ENCODE measurements at regions not wholly inside any gene's neighbourhood (a gene's known extent, or its start where the extent isn't known, plus 50 kb on each side); places are given as distances from the start of the nearest gene placed in this dataset.

DNA sequence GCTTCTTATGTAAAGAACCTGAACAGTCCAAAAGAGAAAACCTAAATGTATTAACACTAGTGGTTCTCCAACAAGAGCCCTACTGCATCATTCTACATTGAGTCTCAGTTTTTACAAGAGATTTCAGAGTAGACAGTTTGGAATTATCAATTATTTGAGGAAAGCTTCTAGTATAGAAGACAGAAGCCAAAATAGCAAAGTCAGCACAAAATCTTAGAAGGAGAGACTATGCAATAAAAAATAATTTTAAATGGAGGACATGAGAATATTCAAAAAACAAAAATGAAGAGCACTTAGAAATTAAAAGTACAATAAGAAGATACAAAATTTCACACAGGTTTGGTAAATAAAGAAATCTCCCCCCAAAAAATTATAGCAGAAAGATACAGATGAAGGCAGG, 406.3 kb upstream of the USP15 start:
- H3K9ac ChIP-seq (ENCODE audit: low read length), result no peak overlapping the region
- H3K4me3 ChIP-seq (ENCODE audit: low read length), result no peak overlapping the region
- H4K20me1 ChIP-seq (ENCODE audit: insufficient read depth, low read length), result no peaks in the 10 kb centered on the region
- no peak overlapping the region for H2AFZ ChIP-seq (ENCODE audit: low read depth, low read length)
- H3K79me2 ChIP-seq (ENCODE audit: low read length), result no peaks in the 10 kb centered on the region
- no peaks in the 10 kb centered on the region for H3K36me3 ChIP-seq (replicated peaks; ENCODE audit: low read depth, low read length)
- TF ChIP-seq CTCF (IDR thresholded peaks at IDR 0.05; ENCODE audit: low read depth, low read length), result no peak
- TF ChIP-seq EZH2phosphoT487 (IDR thresholded peaks at IDR 0.05; ENCODE audit: low read depth), result no peak
- no peaks in the 10 kb centered on the region for H3K4me1 ChIP-seq (ENCODE audit: low read length)
- H3K4me2 ChIP-seq (ENCODE audit: low read length), result no peak overlapping the region
- no peaks in the 10 kb centered on the region for H3K9me3 ChIP-seq (ENCODE audit: insufficient read depth, low read length)
- no peaks in the 10 kb centered on the region for H3K27me3 ChIP-seq (ENCODE audit: low read depth, low read length)
- no peak overlapping the region for H3K27ac ChIP-seq (ENCODE audit: low read length)

DNA sequence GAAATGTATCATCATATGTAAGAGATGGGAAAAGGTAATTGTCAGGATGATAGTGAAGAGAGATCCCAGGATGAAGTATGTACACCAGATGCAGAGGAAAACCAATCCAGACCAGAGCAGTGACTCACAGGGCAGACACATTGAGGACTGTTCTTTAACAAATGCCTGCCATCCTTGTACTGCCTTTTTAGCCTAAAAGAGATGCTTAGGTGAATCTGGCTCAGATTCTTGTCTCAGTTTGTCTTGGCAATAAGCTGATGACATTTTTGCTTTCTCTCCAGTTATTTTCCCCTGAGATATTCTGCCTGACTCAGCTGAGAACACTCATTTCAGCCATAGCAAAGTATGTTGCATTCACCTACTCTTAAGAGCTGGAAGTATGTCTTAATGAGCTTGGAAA, 405.3 kb upstream of the USP15 start:
- TF ChIP-seq EZH2phosphoT487 (IDR thresholded peaks at IDR 0.05; ENCODE audit: low read depth) (no peak), CTCF (IDR thresholded peaks at IDR 0.05; ENCODE audit: low read depth, low read length) (no peak)
- no peaks in the 10 kb centered on the region for H3K79me2 ChIP-seq (ENCODE audit: low read length)
- no peak overlapping the region for H3K27ac ChIP-seq (ENCODE audit: low read length)

GRCh38 chr12:61857968-61858367, 402.2 kb upstream of the USP15 start:
- Histone ChIP-seq H2AFZ (ENCODE audit: low read depth, low read length) (no peak overlapping the region), H3K9me3 (ENCODE audit: insufficient read depth, low read length) (no peaks in the 10 kb centered on the region), H3K27ac (ENCODE audit: low read length) (no peak overlapping the region), H4K20me1 (ENCODE audit: insufficient read depth, low read length) (no peaks in the 10 kb centered on the region), H3K36me3 (replicated peaks; ENCODE audit: low read depth, low read length) (no peaks in the 10 kb centered on the region), H3K79me2 (ENCODE audit: low read length) (no peaks in the 10 kb centered on the region), H3K4me3 (ENCODE audit: low read length) (no peak overlapping the region), H3K27me3 (ENCODE audit: low read depth, low read length) (no peaks in the 10 kb centered on the region), H3K4me1 (ENCODE audit: low read length) (no peaks in the 10 kb centered on the region), H3K9ac (ENCODE audit: low read length) (no peak overlapping the region), H3K4me2 (ENCODE audit: low read length) (no peak overlapping the region)
- no peak for TF ChIP-seq EZH2phosphoT487 (IDR thresholded peaks at IDR 0.05; ENCODE audit: low read depth)
- no peak for TF ChIP-seq CTCF (IDR thresholded peaks at IDR 0.05; ENCODE audit: low read depth, low read length)

More for the DNA sequence above, 405.3 kb upstream of the USP15 start:
- H3K4me2 ChIP-seq (ENCODE audit: low read length), result no peak overlapping the region
- no peaks in the 10 kb centered on the region for H4K20me1 ChIP-seq (ENCODE audit: insufficient read depth, low read length)
- no peaks in the 10 kb centered on the region for H3K9me3 ChIP-seq (ENCODE audit: insufficient read depth, low read length)
- no peaks in the 10 kb centered on the region for H3K4me1 ChIP-seq (ENCODE audit: low read length)
- no peak overlapping the region for H3K9ac ChIP-seq (ENCODE audit: low read length)
- H2AFZ ChIP-seq (ENCODE audit: low read depth, low read length), result no peak overlapping the region
- no peaks in the 10 kb centered on the region for H3K27me3 ChIP-seq (ENCODE audit: low read depth, low read length)
- no peaks in the 10 kb centered on the region for H3K36me3 ChIP-seq (replicated peaks; ENCODE audit: low read depth, low read length)
- no peak overlapping the region for H3K4me3 ChIP-seq (ENCODE audit: low read length)

DNA sequence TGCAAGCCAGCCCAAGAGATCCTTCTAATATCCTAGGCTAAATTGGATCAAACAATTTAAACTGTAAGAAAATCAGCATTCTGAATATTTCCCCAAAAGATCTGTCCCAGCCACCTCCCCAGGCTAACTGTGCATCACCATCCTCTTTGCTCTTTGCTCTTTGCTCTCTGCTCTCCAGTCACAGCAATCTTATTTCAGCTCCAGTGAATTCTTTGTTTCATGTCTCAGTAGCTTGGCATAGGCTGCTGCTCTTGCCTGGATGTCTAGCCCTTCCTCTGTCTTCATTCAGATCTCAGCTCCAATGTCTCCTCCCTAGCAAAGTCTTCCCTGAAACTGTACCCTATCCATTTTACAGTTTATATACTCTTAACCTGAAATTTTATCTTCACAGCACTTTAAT, 399.8 kb upstream of the USP15 start:
- Histone ChIP-seq H3K4me2 (ENCODE audit: low read length) (no peak overlapping the region), H3K4me1 (ENCODE audit: low read length) (no peaks in the 10 kb centered on the region), H3K9me3 (ENCODE audit: insufficient read depth, low read length) (no peaks in the 10 kb centered on the region), H3K27ac (ENCODE audit: low read length) (no peak overlapping the region), H3K9ac (ENCODE audit: low read length) (no peak overlapping the region), H3K36me3 (replicated peaks; ENCODE audit: low read depth, low read length) (no peaks in the 10 kb centered on the region), H3K27me3 (ENCODE audit: low read depth, low read length) (no peaks in the 10 kb centered on the region), H3K79me2 (ENCODE audit: low read length) (no peaks in the 10 kb centered on the region), H2AFZ (ENCODE audit: low read depth, low read length) (no peak overlapping the region), H4K20me1 (ENCODE audit: insufficient read depth, low read length) (no peaks in the 10 kb centered on the region), H3K4me3 (ENCODE audit: low read length) (no peak overlapping the region)
- no peak for TF ChIP-seq EZH2phosphoT487 (IDR thresholded peaks at IDR 0.05; ENCODE audit: low read depth)
- TF ChIP-seq CTCF (IDR thresholded peaks at IDR 0.05; ENCODE audit: low read depth, low read length), result no peak

Measured in OCI-LY3 (cell line).